SU-DHL-6 (cell line): ENCODE measurements at regions not wholly inside any gene's neighbourhood (a gene's known extent, or its start where the extent isn't known, plus 50 kb on each side); places are given as distances from the start of the nearest gene placed in this dataset.

Experiments
- CTCF ChIP-seq: fragments of 200-600 bp; sonication (generic); IDR thresholded peaks from one replicate; pipeline ENCODE4 v1.5.1; 2017; ENCODE audit warnings: antibody characterized with exemption, mild to moderate bottlenecking, low read length, moderate library complexity; ENCODE audit not compliant: insufficient read depth, poor library complexity, severe bottlenecking
- EZH2phosphoT487 ChIP-seq: fragments of 200-600 bp; sonication (generic), shearing (Covaris generic); conservative IDR thresholded peaks from 2 replicates; pipeline ENCODE4 v1.6.1; 2018; ENCODE audit warnings: mild to moderate bottlenecking, antibody characterized with exemption, low read length, moderate library complexity, mixed read lengths

GRCh38 chr2:224646242-224646846 lies 61.2 kb upstream of the CUL3 start:
- TF ChIP-seq CTCF (peak; percentile 93), EZH2phosphoT487 (no peak)
